ENCODE measurements at regions not wholly inside any gene's neighbourhood (a gene's known extent, or its start where the extent isn't known, plus 50 kb on each side); places are given as distances from the start of the nearest gene placed in this dataset.

GRCh38 chr4:81555489-81555888 is 83.8 kb upstream of the RASGEF1B start:
- TF ChIP-seq L3MBTL2 (conservative IDR thresholded peaks at IDR 0.05) (no peak), FOXK2 (IDR thresholded peaks at IDR 0.05) (no peak), TARDBP (IDR thresholded peaks at IDR 0.05) (no peak), FOXA1 (IDR thresholded peaks at IDR 0.05) (no peak), LEF1 (IDR thresholded peaks at IDR 0.05; ENCODE audit: borderline replicate concordance) (no peak), ZNF384 (IDR thresholded peaks at IDR 0.05) (no peak), FOXM1 (IDR thresholded peaks at IDR 0.05; ENCODE audit: borderline replicate concordance) (no peak), ELF4 (IDR thresholded peaks at IDR 0.05) (no peak), SP1 (IDR thresholded peaks at IDR 0.05) (no peak), BHLHE40 (IDR thresholded peaks at IDR 0.05; ENCODE audit: borderline replicate concordance) (no peak)

Data from HEK293T (cell line).